Activated CD8-positive, alpha-beta memory T cell treated with anti-CD3 and anti-CD28 coated beads for 1 hour (primary cell): ENCODE measurements at regions not wholly inside any gene's neighbourhood (a gene's known extent, or its start where the extent isn't known, plus 50 kb on each side); places are given as distances from the start of the nearest gene placed in this dataset.
"Not testable (repeated sequence)": the region's sequence is repeated elsewhere in the genome, so short reads cannot be mapped to it uniquely, and the experiment has no call there.

Experiments used
- DNase-seq, 2 donors: peaks; one replicate each; pipeline ENCODE4 v3.0.0-alpha.2; 2020; ENCODE audit warnings: low read depth in 1 of 2; ENCODE audit errors: extremely low read depth in 1 of 2

DNA sequence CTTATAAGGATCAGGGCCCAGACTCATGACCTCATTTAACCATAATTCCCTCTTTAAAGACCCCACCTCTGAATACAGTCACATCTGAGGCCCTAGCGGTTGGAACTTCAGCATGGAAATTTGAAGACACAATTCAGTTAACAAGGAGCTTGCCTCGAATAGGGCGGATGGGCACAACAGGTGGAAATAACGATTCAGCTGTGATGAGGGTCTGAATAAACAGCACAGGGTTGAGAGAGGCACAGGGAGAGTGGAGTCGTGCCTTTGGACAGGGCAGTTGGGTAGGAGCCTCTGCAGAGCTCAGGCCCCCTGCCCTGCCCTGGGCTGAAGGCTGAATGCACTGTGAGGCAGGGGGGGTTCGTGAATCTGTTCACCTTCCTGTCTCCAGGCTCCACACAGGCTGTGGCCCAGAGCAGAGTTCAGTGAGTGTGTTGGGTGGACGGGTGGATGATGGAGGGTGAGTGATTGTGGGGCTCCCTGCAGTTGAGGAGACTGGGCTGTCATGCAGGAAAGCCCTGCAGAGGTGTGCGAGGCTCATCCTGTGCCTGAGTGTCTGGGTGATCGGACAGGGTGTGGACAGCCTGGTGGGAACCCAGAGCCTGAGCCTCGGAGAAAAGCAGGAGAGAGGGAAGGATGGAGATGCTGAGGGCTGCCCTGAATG, 243.1 kb downstream of the FOXD2 start:
- DNase-seq, result no peak

DNA sequence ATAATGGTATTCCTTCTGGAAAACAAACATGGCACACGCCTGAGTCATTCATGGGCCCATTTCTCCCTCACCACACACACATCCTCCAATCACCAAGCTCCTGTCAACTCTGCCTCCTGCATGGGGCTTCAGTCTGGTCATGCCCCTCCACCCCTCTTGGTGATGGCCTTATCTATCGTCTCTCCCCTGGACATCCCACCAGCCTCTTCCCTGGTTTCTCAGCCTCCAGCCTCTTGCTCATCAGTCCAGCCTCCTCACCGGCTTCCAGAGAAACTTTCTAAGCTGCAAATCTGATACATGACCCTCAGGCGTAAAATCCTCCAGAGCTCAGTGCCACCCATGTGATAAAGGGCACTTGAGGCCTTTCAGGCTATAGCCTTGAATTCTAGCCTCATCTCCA, 243.9 kb downstream of the FOXD2 start:
- DNase-seq, result no peak

DNA sequence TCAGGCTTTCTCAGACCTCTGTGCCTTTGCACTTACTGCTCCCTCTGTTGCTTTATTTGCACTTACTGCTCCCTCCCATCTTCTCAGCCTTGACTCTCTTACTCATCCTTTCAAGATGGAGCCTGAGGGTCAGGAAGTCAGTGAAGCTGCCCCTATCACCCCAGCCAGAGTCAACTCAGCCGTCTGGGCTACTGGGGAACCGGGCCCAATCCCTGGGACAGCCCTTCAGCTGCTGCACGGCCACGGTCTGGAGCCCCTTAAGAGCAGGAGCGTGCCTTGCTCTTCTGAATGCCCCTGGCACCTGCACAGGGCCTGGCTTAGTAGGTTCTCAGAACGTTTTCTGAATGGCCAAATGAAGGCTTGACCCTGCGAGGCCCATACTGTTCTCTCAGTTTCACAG, 244.4 kb downstream of the FOXD2 start:
- no peak for DNase-seq

DNA sequence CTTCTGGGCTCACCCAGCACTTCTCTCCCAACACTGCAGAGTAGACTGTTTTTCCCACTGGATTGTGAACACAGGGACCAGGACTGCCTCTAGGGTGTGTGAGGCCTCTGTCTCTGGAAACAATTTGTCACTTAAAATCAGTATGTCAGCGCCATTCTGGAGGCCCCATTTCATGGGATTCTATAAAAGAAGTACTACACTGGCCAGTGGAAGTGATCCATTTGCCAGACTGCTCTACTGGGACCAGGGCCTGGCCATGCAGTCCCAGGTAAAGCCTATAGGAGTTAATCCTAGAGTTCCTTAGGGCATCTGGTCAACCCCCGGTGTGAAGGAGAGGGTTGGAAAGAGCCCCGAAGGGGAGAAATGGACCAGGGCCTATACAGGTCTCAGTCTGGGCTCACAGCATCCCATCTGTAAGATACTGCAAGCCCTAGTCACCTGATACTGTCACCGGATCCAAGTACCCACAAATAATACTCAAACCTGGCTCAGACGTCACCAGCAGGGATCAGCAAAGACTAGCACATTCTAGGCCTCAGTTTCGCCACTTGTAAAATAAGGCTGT, 245.0 kb downstream of the FOXD2 start:
- DNase-seq, result no peak

DNA sequence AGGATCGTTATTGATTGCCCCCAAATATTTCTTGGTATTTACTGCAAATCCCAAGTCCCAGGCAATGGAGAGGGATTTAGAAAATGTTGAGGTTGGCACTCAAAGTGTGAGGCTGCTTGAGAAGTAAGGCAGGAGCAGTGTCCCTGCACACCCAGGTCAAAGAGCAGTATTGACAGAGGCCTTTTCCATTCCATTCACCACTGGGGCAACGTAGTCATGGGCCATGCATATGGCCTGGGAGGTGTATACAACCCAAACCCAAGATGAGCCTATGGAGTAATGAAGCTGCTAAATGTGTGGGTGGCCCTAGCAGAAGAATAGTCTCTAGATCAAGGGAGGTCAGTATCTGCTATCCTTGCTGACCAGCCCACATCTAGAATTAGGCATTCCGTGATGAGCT, 245.6 kb downstream of the FOXD2 start:
- DNase-seq, result no peak

DNA sequence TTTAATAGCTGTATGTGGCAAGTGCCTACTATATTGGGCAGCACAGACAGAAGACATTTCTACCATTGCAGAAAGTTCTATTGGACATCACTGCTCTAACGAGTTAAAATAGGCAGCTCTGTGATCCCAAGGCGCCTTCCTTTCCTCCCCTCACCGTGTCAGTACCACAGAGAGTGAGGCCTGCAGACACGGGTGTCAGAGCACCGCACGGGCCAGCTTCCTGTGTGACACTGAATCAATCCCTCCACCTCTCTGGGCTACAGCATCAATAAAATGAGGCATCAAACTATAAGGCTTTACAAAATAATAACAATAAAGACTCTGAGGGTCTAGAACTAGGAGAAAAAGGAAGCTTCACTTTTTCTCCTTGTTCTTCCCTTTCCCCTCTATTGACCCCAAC, 246.7 kb downstream of the FOXD2 start:
- no peak for DNase-seq

DNA sequence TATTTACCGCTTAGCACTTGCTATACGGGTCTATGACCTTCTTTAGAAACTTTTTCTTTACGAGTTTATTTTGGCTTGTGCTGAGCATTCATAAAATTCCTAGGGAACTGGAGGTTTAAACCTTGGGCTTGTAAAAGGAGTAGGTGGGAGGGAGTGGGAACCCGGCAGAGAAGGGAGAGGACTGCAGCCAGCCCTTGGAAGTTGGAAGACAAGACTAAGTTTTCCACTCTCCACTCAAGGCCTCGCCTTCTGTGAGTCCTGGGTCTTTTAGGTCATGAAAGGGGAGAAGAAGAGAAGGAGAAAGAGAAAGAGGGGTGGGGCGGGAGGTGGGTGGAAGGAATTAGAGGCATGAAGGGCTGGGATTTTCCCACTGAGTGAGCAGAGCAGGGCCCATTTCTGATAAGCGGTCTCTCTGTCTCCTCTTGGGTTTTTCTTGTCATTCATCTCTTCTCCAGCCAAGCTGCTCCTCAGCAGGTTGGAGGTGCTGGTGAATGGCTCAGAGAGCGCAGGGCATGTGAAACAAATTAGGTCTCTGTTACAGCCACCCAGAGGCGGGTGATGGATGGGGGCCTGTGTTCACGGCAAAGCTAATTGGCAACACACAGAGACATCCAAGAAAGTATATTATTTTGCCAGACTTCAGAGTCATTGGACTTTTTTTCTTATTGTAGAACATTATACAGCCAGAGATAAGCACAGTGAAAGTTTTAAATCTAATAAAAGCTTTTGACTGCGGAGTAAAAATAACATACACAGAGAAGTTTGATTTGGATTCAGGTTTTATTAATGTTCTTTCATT, 247.3 kb downstream of the FOXD2 start:
- DNase-seq, result no peak

DNA sequence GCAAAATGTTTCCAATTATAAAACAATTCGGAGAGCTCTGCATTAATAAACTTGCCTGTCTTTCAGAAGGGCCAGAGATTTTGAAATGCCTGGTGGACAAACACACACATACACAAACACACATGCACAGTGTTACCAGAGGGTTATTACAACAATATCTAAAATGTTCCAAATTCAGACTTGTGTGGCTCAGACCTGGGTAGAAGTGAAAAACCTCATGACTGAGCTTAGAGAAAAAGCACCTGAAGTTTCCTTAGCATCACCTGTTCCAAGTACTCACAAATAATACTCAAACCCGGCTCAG, 247.9 kb downstream of the FOXD2 start:
- DNase-seq, result no peak

DNA sequence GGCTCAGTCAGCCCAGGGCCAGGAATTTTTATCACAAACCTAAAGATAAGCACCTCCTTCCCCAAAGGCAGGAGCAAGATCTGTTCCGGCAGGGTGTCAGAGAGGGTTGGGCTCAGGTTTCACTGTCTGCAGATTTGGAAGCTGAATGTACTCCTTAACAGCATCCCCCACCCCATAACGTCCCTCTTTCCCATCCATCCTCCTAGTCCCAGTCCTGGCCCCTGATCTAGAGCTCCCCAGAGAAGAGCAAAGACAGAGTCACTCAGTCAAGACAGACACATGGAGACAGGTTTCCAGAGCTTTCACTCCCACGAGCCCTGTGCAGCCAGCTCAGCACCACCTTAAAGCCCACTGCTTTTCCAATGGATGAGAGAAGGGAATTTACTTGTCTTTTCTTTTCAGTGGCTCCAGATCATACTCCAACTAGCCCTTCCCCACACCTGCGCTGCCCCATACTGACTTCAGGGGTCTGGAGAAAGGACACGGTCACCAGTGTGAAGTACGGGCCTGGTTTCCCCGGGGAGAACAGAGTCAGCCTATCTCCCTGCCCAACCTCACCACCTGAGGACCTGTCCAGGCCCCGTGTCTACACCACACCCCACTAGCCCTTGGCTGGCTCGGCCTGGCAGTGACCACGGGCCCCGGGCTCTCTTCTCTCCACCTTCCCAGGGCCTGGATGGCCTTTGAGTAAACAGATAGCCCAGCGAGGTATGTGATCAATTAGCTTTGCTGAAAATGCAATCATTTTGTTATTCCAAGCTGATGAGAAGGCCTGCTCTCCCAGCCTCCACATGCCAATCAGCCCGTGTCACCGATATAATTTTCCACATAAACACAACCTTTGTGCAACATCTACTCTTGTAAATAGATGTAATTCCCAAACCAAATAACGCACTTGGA, 249.1 kb downstream of the FOXD2 start:
- no peak for DNase-seq

DNA sequence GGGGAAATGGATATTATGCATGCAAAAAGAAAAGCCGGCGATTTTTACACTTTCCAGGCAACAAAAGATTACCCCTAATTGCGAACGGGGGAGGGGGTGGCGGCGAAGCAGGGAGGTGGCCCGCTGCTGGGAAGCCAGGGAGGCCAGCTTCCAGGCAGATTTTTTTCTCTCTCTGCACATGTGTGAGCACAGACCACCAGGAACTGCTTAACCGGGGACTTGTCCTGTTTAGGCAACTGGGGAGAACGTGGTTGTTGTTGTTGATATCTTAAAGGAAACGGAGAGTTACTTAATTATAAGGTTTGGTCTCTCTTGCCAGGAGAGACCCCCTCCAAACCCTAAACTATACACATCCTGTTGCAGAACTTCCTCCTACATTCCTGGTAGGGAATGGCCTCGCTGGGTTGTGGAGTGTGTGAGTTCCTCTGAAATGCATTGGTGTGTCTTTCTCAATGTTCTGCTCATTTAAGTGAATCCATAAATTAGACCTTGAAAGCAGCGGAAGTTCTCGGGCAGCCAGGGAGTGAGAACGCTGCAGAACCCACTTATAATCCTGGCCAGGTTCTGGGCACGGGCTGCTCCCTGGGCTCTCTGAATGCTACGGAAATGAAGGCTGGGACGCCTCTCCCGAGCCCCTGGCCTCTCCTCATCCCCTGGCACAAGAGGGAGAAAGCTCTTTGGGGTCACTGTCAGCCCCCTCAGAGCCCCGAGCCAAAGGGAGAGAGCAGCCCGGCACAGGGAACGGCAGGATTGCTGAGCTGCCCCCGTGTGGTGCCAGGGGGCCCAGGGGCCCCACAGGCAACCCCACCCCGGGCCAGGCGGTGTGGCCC, 250.0 kb downstream of the FOXD2 start:
- no peak for DNase-seq

DNA sequence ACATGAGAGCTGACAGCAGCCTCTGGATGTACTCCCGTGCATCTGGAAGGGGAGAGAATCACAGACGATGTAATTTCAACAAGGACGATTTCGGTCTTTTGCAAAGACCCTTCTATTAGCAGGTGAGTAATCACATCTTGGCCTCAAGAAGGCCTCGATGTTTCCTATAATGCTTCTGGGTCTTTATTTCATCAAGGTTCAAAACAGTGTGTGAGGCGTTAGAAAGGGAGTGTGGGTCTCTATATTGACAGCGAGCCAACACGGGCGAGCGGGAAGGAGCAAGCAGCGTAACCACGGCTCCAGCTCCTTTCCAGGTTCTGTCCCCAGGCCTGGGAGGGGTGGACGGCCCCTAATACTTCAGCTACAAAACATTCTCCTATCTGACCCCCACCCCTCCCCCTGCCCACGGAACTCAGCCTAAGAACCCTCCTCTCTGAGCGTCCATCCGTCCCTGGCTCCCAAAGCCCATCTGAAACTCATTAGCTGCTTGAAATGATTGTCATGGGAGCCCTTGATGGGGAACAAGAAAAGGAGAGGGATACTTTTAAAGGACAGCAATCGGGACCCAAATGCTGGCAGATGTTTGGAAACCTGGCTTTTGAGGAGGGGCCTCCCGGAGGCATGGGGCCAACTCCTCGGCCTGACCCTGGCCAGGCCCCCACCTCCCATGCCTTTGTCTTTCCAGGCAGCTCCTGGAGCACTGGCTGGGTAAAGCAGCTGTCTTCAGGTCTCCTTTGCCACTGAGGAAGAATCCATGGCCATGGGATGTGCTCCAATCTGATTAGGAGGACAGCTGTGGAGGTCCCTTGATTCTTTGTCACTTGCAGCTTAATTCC, 250.8 kb downstream of the FOXD2 start:
- DNase-seq, result no peak

DNA sequence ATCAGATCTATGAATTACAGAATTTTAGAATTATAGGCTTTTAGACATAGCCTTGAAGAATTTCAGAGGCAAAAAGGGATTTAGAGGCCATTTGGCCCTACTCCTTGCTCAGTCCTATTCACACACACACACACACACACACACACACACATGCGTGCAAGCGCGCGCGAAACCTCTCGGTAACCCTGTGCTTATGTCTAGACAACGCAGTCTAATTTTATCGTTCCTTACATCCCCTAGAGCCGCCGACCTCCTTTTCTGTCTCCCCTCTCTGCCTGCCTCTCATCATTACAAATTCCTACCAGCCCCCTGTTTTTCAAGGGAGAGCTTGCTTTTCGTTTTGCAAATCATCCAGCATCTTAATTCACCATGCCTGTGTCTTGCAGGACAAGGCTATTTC, 252.1 kb downstream of the FOXD2 start:
- DNase-seq, result no peak

DNA sequence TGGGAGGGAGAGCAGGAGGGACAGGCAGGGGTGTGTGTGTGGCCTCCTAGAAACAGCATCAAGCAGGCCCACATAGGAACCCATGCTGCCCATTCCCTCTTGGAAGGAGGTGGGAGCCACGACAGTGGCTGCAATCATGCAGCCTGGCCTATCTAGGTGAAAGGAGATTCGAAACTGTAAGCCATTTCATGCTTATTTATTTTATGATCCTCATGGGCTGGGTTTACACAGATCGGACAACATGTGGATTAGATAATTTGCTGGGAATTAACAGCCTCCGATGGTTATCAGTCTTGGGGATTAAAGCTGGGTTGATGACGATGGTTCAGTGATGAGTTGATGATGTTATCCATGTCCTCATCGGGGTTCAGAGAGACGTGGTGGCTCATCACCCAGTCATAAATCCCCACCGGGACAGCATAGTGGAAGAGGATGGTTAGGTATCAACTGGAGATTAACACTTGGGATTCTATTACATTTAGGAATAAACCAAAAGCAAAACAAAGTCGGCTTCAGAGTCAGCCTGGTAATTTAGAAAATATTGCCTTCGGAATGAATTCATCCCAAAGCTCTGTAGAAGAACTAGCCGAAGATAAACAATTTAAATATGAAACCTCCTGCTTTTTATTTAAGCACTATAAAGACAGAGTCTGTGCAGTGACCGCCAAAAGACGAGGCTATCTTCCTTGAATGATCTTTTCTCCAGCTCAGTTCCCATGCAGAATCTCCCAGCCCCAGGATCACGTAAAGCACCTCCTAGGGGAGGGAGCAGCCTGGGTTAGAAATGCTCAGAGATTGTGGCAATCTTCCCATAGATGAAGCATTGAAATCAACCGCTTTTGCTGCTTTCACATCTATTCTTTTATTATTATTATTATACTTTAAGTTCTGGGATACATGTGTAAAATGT, 252.8 kb downstream of the FOXD2 start:
- no peak for DNase-seq

DNA sequence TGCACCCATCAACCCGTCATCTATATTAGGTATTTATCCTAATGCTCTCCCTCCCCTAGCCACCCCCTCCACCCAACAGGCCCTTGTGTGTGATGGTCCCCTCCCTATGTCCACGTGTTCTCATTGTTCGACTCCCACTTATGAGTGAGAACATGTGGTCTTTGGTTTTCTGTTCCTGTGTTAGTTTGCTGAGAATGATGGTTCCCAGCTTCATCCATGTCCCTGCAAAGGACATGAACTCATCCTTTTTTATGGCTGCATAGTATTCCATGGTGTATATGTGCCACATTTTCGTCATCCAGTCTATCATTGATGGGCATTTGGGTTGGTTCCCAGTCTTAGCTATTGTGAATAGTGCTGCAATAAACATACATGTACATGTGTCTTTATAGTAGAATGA, 253.4 kb downstream of the FOXD2 start:
- DNase-seq, result not testable (repeated sequence)

DNA sequence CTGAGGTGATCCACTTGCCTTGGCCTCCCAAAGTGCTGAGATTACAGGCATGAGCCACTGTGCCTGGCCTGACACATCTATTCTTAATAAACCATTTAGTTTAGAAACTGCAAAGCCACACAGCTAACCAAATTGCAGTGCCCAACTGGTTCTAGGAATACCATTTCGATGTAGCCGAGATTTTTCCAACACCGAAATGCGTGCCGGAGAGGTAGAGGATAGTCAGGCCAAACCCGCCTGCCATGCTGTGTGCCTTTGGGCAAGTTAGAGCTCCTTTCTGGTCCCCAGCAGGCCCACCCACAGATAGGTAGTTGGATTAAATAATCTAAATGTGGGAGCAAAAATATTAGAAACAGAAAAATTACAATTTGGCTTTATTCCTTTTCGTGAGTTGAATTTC, 254.4 kb downstream of the FOXD2 start:
- DNase-seq, result no peak

DNA sequence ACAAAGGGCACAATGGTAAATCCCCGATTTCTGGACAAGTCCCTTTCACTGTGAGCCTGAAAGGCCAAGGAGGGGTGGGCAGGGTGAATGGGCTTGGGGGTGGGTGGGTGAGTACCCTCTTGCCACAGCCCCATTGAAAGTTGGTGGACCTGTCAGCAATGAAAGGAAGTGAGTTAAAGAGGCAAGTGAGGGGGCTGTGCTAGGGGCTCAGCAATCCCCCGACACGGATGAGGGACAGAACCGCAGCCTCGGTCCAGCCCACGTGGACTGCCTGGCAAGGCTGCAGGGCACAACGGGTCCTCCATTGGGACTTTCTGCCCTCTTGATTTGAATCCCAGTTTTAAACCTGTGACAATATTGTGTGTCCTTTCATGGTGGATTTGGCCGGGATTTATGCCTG, 255.3 kb downstream of the FOXD2 start:
- DNase-seq, result no peak

DNA sequence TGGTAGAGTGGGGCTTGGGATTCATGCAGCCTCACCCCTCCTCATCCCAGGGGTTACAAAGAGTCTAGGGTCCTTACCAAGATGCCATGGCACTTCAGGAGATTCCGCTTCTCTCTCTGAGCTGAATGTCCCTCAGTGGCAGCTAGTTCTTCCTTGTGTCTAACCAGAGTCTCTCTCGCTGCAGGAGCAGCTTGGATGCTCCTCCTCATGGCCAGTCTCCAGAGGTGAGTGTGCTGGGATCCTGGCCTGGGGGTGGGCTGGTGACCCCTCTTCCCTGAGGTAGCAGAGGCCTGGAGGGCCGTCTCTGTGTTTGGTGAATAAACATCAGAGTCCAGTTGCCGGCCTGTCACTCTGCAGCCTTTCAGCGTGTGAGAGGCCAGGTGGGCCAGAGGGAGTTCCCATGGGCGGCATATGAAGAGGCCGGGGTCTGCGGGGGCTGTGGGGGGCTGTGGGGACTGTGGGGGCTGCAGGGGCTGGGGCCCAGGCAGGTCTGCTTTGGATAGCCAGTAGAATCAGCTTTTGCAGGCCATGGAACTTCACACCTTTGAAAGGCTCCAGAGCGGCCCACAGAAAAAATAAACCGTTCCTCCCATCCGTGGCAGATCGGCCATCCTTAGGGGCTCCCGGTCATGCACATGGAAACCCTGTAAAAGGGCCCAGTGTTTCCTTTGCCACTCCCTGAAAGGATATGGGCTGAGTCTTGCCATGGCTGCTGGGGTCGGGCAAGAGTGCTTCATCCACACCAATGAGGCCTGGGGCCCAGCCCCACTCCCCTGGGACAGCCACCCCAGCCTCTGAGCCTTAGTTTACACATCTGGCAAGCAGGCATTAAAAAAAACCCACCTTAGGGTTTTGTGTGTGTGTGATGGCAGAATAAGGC, 256.4 kb downstream of the FOXD2 start:
- no peak for DNase-seq

DNA sequence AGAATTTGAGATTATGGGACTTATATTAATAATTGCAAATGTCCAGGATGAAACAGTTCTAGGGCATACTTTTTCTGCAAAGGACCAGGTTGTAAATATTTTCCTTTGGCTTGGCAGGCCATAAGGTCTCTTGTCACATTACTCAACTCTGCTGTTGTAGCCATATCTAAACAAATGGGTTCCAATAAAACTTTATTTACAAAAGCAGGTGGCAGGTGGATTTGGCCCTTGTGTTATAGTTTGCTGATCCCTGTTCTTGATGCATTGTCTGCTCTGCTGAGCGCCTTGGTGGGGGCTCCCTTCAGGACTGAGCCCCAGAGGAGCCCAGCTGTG, 258.5 kb downstream of the FOXD2 start:
- DNase-seq, result no peak
